ENCODE measurements at regions not wholly inside any gene's neighbourhood (a gene's known extent, or its start where the extent isn't known, plus 50 kb on each side); places are given as distances from the start of the nearest gene placed in this dataset.

GRCh38 chr6:76275746-76276145 lies 203.3 kb upstream of the IMPG1 start:
- Histone ChIP-seq H3K27ac (ENCODE audit: low read length) (no peak overlapping the region), H3K36me3 (ENCODE audit: control insufficient read depth, insufficient read depth, low read length) (no peaks in the 10 kb centered on the region), H3K4me3 (ENCODE audit: low read length) (no peak overlapping the region), H3K27me3 (ENCODE audit: control insufficient read depth, insufficient read depth, low read length) (no peaks in the 10 kb centered on the region), H3K9me3 (ENCODE audit: control insufficient read depth, insufficient read depth, low read length) (no peaks in the 10 kb centered on the region), H3K4me1 (ENCODE audit: control insufficient read depth, insufficient read depth, low read length) (no peaks in the 10 kb centered on the region)
- WGBS (ENCODE audit: insufficient coverage, insufficient read length), result no CpG with 5 or more reads among the region's 1 CpG
- DNase-seq (ENCODE audit: low read depth, low spot score), result peak; percentile 27

- Histone ChIP-seq H3K4me3 (ENCODE audit: low read length) (no peak overlapping the region), H3K27ac (ENCODE audit: low read length) (no peak overlapping the region), H3K27me3 (ENCODE audit: control insufficient read depth, insufficient read depth, low read length) (no peaks in the 10 kb centered on the region), H3K36me3 (ENCODE audit: control insufficient read depth, insufficient read depth, low read length) (no peaks in the 10 kb centered on the region), H3K4me1 (ENCODE audit: control insufficient read depth, insufficient read depth, low read length) (no peaks in the 10 kb centered on the region), H3K9me3 (ENCODE audit: control insufficient read depth, insufficient read depth, low read length) (no peaks in the 10 kb centered on the region; the same call in 1 of the 2 replicates)
- WGBS (ENCODE audit: insufficient coverage, insufficient read length), result no CpG with 5 or more reads among the region's 1 CpG
- no peak for DNase-seq (ENCODE audit: low read depth, low spot score)
Measured at GRCh38 chr6:76264468-76264867, 192.0 kb upstream of the IMPG1 start.

- DNase-seq (ENCODE audit: low read depth, low spot score), result no peak
- no peak overlapping the region for H3K27ac ChIP-seq (ENCODE audit: low read length)
- no CpG with 5 or more reads among the region's 2 CpGs for WGBS (ENCODE audit: insufficient coverage, insufficient read length)
- H3K36me3 ChIP-seq (ENCODE audit: control insufficient read depth, insufficient read depth, low read length), result no peaks in the 10 kb centered on the region
- H3K27me3 ChIP-seq (ENCODE audit: control insufficient read depth, insufficient read depth, low read length), result no peaks in the 10 kb centered on the region
- H3K4me1 ChIP-seq (ENCODE audit: control insufficient read depth, insufficient read depth, low read length), result no peaks in the 10 kb centered on the region
- no peak overlapping the region for H3K4me3 ChIP-seq (ENCODE audit: low read length)
- H3K9me3 ChIP-seq (ENCODE audit: control insufficient read depth, insufficient read depth, low read length), result no peaks in the 10 kb centered on the region; the same call in 1 of the 2 replicates
Measured at GRCh38 chr6:76262240-76262639, 189.8 kb upstream of the IMPG1 start.

GRCh38 chr6:76250666-76251065 lies 178.2 kb upstream of the IMPG1 start:
- Histone ChIP-seq H3K27me3 (ENCODE audit: control insufficient read depth, insufficient read depth, low read length) (no peaks in the 10 kb centered on the region), H3K9me3 (ENCODE audit: control insufficient read depth, insufficient read depth, low read length) (no peaks in the 10 kb centered on the region)
- no CpG with 5 or more reads among the region's 1 CpG for WGBS (ENCODE audit: insufficient coverage, insufficient read length)

GRCh38 chr6:76247527-76247926 lies 175.1 kb upstream of the IMPG1 start:
- Histone ChIP-seq H3K36me3 (ENCODE audit: control insufficient read depth, insufficient read depth, low read length) (no peaks in the 10 kb centered on the region), H3K27me3 (ENCODE audit: control insufficient read depth, insufficient read depth, low read length) (no peaks in the 10 kb centered on the region), H3K4me3 (ENCODE audit: low read length) (no peak overlapping the region), H3K9me3 (ENCODE audit: control insufficient read depth, insufficient read depth, low read length) (no peaks in the 10 kb centered on the region), H3K4me1 (ENCODE audit: control insufficient read depth, insufficient read depth, low read length) (no peaks in the 10 kb centered on the region), H3K27ac (ENCODE audit: low read length) (no peak overlapping the region)
- WGBS (ENCODE audit: insufficient coverage, insufficient read length), result no CpG with 5 or more reads among the region's 2 CpGs
- no peak for DNase-seq (ENCODE audit: low read depth, low spot score)

More at GRCh38 chr6:76250666-76251065, 178.2 kb upstream of the IMPG1 start:
- DNase-seq (ENCODE audit: low read depth, low spot score), result no peak
- H3K27ac ChIP-seq (ENCODE audit: low read length), result no peak overlapping the region
- no peaks in the 10 kb centered on the region for H3K4me1 ChIP-seq (ENCODE audit: control insufficient read depth, insufficient read depth, low read length)
- H3K4me3 ChIP-seq (ENCODE audit: low read length), result no peak overlapping the region
- no peaks in the 10 kb centered on the region for H3K36me3 ChIP-seq (ENCODE audit: control insufficient read depth, insufficient read depth, low read length)

- Histone ChIP-seq H3K27ac (ENCODE audit: low read length) (no peak overlapping the region), H3K27me3 (ENCODE audit: control insufficient read depth, insufficient read depth, low read length) (no peaks in the 10 kb centered on the region), H3K36me3 (ENCODE audit: control insufficient read depth, insufficient read depth, low read length) (no peaks in the 10 kb centered on the region), H3K9me3 (ENCODE audit: control insufficient read depth, insufficient read depth, low read length) (no peaks in the 10 kb centered on the region), H3K4me3 (ENCODE audit: low read length) (no peak overlapping the region), H3K4me1 (ENCODE audit: control insufficient read depth, insufficient read depth, low read length) (no peaks in the 10 kb centered on the region)
- no peak for DNase-seq (ENCODE audit: low read depth, low spot score)
Measured at GRCh38 chr6:76240092-76240491, 167.6 kb upstream of the IMPG1 start.

GRCh38 chr6:76230711-76231110 lies 158.2 kb upstream of the IMPG1 start:
- H3K4me1 ChIP-seq (ENCODE audit: control insufficient read depth, insufficient read depth, low read length), result no peaks in the 10 kb centered on the region
- DNase-seq (ENCODE audit: low read depth, low spot score), result peak; percentile 9
- no peaks in the 10 kb centered on the region for H3K36me3 ChIP-seq (ENCODE audit: control insufficient read depth, insufficient read depth, low read length)
- H3K27ac ChIP-seq (ENCODE audit: low read length), result no peak overlapping the region
- no peak overlapping the region for H3K4me3 ChIP-seq (ENCODE audit: low read length)
- WGBS (ENCODE audit: insufficient coverage, insufficient read length), result no CpG with 5 or more reads among the region's 2 CpGs
- no peaks in the 10 kb centered on the region for H3K9me3 ChIP-seq (ENCODE audit: control insufficient read depth, insufficient read depth, low read length)
- H3K27me3 ChIP-seq (ENCODE audit: control insufficient read depth, insufficient read depth, low read length), result no peaks in the 10 kb centered on the region

- no peak overlapping the region for H3K4me3 ChIP-seq (ENCODE audit: low read length)
- H3K9me3 ChIP-seq (ENCODE audit: control insufficient read depth, insufficient read depth, low read length), result no peaks in the 10 kb centered on the region
- no peak overlapping the region for H3K27ac ChIP-seq (ENCODE audit: low read length)
- H3K36me3 ChIP-seq (ENCODE audit: control insufficient read depth, insufficient read depth, low read length), result no peaks in the 10 kb centered on the region
- no CpG with 5 or more reads among the region's 2 CpGs for WGBS (ENCODE audit: insufficient coverage, insufficient read length)
- no peaks in the 10 kb centered on the region for H3K4me1 ChIP-seq (ENCODE audit: control insufficient read depth, insufficient read depth, low read length)
- DNase-seq (ENCODE audit: low read depth, low spot score), result no peak
- no peaks in the 10 kb centered on the region for H3K27me3 ChIP-seq (ENCODE audit: control insufficient read depth, insufficient read depth, low read length)
Measured at GRCh38 chr6:76222189-76222588, 149.7 kb upstream of the IMPG1 start.

GRCh38 chr6:76221525-76221924 lies 149.1 kb upstream of the IMPG1 start:
- H3K27me3 ChIP-seq (ENCODE audit: control insufficient read depth, insufficient read depth, low read length), result no peaks in the 10 kb centered on the region
- H3K4me1 ChIP-seq (ENCODE audit: control insufficient read depth, insufficient read depth, low read length), result no peaks in the 10 kb centered on the region
- no peak overlapping the region for H3K4me3 ChIP-seq (ENCODE audit: low read length)
- H3K9me3 ChIP-seq (ENCODE audit: control insufficient read depth, insufficient read depth, low read length), result no peaks in the 10 kb centered on the region
- 100% methylated on average over 1 of the region's 1 CpG for WGBS (ENCODE audit: insufficient coverage, insufficient read length)
- no peak overlapping the region for H3K27ac ChIP-seq (ENCODE audit: low read length)
- no peaks in the 10 kb centered on the region for H3K36me3 ChIP-seq (ENCODE audit: control insufficient read depth, insufficient read depth, low read length)
- DNase-seq (ENCODE audit: low read depth, low spot score), result no peak

- Histone ChIP-seq H3K4me3 (ENCODE audit: low read length) (no peak overlapping the region), H3K27me3 (ENCODE audit: control insufficient read depth, insufficient read depth, low read length) (no peaks in the 10 kb centered on the region), H3K9me3 (ENCODE audit: control insufficient read depth, insufficient read depth, low read length) (no peaks in the 10 kb centered on the region), H3K27ac (ENCODE audit: low read length) (no peak overlapping the region), H3K36me3 (ENCODE audit: control insufficient read depth, insufficient read depth, low read length) (no peaks in the 10 kb centered on the region), H3K4me1 (ENCODE audit: control insufficient read depth, insufficient read depth, low read length) (no peaks in the 10 kb centered on the region)
- WGBS (ENCODE audit: insufficient coverage, insufficient read length), result no CpG with 5 or more reads among the region's 3 CpGs
- DNase-seq (ENCODE audit: low read depth, low spot score), result no peak
Measured at GRCh38 chr6:76220805-76221204, 148.3 kb upstream of the IMPG1 start.

GRCh38 chr6:76217606-76218005 lies 145.1 kb upstream of the IMPG1 start:
- no CpG with 5 or more reads among the region's 2 CpGs for WGBS (ENCODE audit: insufficient coverage, insufficient read length)
- Histone ChIP-seq H3K27me3 (ENCODE audit: control insufficient read depth, insufficient read depth, low read length) (no peaks in the 10 kb centered on the region), H3K9me3 (ENCODE audit: control insufficient read depth, insufficient read depth, low read length) (no peaks in the 10 kb centered on the region), H3K27ac (ENCODE audit: low read length) (no peak overlapping the region), H3K36me3 (ENCODE audit: control insufficient read depth, insufficient read depth, low read length) (no peaks in the 10 kb centered on the region), H3K4me3 (ENCODE audit: low read length) (no peak overlapping the region), H3K4me1 (ENCODE audit: control insufficient read depth, insufficient read depth, low read length) (no peaks in the 10 kb centered on the region)
- DNase-seq (ENCODE audit: low read depth, low spot score), result no peak

Data from iPS DF 6.9 (cell line).